ENCODE measurements at regions not wholly inside any gene's neighbourhood (a gene's known extent, or its start where the extent isn't known, plus 50 kb on each side); places are given as distances from the start of the nearest gene placed in this dataset.

DNA sequence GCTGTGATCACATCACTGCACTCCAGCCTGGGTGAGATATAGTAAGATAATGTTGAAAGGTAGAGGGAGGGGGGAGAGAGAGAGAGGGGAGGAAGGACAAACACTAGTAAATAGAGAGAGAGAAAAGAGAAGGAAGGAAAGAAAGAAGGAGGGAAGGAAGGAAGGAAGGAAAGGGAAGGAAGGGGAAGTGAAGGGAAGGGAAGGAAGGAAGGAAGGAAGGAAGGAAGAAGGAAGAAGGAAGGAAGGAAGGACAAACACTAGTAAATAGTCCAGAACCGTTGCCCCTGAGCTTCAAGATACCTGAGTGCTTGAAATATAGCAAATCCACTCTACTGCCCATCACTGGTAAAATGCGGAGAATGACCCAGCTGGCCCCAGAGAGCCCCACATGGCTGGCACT lies 156.5 kb upstream of the ZNF507 start:
- no peak for TF ChIP-seq MAX (IDR thresholded peaks at IDR 0.05)
- no peak for TF ChIP-seq ZBTB7A (IDR thresholded peaks at IDR 0.05; ENCODE audit: low read depth)
- no peak for TF ChIP-seq TEAD4 (IDR thresholded peaks at IDR 0.05)
- no peak for TF ChIP-seq USF1 (IDR thresholded peaks at IDR 0.05)
- TF ChIP-seq FOXM1 (IDR thresholded peaks at IDR 0.05; ENCODE audit: borderline replicate concordance, low read depth) = no peak
- TF ChIP-seq NFIC (IDR thresholded peaks at IDR 0.05) = no peak
- no peak for TF ChIP-seq EGR1 (IDR thresholded peaks at IDR 0.05)
- TF ChIP-seq TAF1 (IDR thresholded peaks at IDR 0.05; ENCODE audit: low read depth) = no peak
- no peak for TF ChIP-seq CEBPB (IDR thresholded peaks at IDR 0.05)
- no peak for TF ChIP-seq TCF12 (IDR thresholded peaks at IDR 0.05; ENCODE audit: low read depth)
- TF ChIP-seq RAD21 (IDR thresholded peaks at IDR 0.05; ENCODE audit: low read depth) = no peak
- no peak for TF ChIP-seq CREB1 (IDR thresholded peaks at IDR 0.05; ENCODE audit: low read depth)

DNA sequence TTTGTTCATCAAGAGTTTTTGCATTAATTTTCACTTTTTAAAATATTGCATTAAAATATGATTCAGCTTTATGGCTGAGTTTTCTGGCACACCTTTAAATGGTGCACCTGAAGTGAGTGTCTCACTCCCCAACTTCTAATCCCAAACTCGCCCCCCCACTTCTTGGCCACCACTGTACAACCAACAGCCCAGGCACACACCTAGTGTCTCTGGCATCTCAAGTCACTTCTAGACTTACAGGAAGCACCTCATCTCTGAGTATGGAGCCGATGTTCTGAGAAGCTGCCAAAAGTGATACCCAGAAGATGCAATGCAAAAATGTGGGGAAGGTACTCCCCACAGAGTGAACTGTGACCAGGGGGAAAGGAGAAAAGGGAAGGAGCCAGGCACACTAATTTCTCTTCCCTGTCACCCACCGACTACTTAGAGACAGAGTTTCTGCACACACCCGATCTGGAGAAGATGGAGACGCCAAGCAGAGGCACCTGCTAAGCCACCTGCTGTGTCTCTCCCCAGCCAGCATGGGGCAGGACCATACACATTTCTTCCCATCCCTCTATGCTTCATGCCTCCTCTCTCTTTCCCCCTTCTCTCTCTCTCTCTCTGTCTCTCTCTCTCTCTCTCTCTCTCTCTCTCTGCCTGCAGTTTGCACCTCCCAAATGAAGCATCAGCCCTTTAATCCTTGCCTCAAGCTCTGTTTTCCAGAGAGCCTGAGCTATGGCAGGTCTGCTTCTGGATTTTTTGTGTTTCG lies 155.3 kb upstream of the ZNF507 start:
- TF ChIP-seq EP300 (IDR thresholded peaks at IDR 0.05; ENCODE audit: borderline replicate concordance) (no peak), TAF1 (IDR thresholded peaks at IDR 0.05; ENCODE audit: low read depth) (no peak), FOXM1 (IDR thresholded peaks at IDR 0.05; ENCODE audit: borderline replicate concordance, low read depth) (no peak), NFIC (IDR thresholded peaks at IDR 0.05) (no peak), TEAD4 (IDR thresholded peaks at IDR 0.05) (no peak), RAD21 (IDR thresholded peaks at IDR 0.05; ENCODE audit: low read depth) (no peak), TCF12 (IDR thresholded peaks at IDR 0.05; ENCODE audit: low read depth) (no peak), USF1 (IDR thresholded peaks at IDR 0.05) (no peak), EGR1 (IDR thresholded peaks at IDR 0.05) (no peak), CEBPB (IDR thresholded peaks at IDR 0.05) (no peak), CREB1 (IDR thresholded peaks at IDR 0.05; ENCODE audit: low read depth) (no peak)
- TF ChIP-seq, protein P1, sequence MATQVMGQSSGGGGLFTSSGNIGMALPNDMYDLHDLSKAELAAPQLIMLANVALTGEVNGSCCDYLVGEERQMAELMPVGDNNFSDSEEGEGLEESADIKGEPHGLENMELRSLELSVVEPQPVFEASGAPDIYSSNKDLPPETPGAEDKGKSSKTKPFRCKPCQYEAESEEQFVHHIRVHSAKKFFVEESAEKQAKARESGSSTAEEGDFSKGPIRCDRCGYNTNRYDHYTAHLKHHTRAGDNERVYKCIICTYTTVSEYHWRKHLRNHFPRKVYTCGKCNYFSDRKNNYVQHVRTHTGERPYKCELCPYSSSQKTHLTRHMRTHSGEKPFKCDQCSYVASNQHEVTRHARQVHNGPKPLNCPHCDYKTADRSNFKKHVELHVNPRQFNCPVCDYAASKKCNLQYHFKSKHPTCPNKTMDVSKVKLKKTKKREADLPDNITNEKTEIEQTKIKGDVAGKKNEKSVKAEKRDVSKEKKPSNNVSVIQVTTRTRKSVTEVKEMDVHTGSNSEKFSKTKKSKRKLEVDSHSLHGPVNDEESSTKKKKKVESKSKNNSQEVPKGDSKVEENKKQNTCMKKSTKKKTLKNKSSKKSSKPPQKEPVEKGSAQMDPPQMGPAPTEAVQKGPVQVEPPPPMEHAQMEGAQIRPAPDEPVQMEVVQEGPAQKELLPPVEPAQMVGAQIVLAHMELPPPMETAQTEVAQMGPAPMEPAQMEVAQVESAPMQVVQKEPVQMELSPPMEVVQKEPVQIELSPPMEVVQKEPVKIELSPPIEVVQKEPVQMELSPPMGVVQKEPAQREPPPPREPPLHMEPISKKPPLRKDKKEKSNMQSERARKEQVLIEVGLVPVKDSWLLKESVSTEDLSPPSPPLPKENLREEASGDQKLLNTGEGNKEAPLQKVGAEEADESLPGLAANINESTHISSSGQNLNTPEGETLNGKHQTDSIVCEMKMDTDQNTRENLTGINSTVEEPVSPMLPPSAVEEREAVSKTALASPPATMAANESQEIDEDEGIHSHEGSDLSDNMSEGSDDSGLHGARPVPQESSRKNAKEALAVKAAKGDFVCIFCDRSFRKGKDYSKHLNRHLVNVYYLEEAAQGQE (IDR thresholded peaks at IDR 0.05; ENCODE audit: low read depth) = no peak

DNA sequence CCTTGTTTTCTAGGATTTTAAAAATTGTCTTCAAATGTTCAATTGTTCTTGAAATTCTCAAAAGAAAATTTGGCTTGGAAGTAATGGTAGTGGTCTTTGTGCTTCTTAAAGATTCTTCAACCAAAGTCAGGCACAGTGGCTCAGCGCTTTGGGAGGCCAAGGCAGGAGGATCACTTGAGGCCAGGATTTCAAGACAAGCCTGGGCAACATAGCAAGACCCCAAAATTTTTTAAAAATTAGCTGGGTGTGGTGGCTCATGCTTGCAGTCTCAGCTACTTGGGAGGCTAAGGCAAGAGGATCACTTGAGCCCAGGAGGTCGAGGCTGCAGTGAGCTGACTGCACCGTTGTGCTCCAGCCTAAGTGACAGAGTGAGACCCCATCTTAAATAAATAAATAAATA lies 153.5 kb upstream of the ZNF507 start:
- TF ChIP-seq USF1 (IDR thresholded peaks at IDR 0.05) = no peak
- TF ChIP-seq EP300 (IDR thresholded peaks at IDR 0.05; ENCODE audit: borderline replicate concordance) = no peak
- TF ChIP-seq ZBTB7A (IDR thresholded peaks at IDR 0.05; ENCODE audit: low read depth) = no peak
- TF ChIP-seq TAF1 (IDR thresholded peaks at IDR 0.05; ENCODE audit: low read depth) = no peak
- no peak for TF ChIP-seq FOXM1 (IDR thresholded peaks at IDR 0.05; ENCODE audit: borderline replicate concordance, low read depth)
- no peak for TF ChIP-seq TCF12 (IDR thresholded peaks at IDR 0.05; ENCODE audit: low read depth)
- no peak for TF ChIP-seq CREB1 (IDR thresholded peaks at IDR 0.05; ENCODE audit: low read depth)
- TF ChIP-seq NFIC (IDR thresholded peaks at IDR 0.05) = no peak
- no peak for TF ChIP-seq YY1 (IDR thresholded peaks at IDR 0.05; ENCODE audit: low read depth)
- no peak for TF ChIP-seq TEAD4 (IDR thresholded peaks at IDR 0.05)
- no peak for TF ChIP-seq MAX (IDR thresholded peaks at IDR 0.05)
- TF ChIP-seq, protein P1 (IDR thresholded peaks at IDR 0.05; ENCODE audit: low read depth) = no peak
- TF ChIP-seq CEBPB (IDR thresholded peaks at IDR 0.05) = no peak
- TF ChIP-seq EGR1 (IDR thresholded peaks at IDR 0.05) = no peak
- TF ChIP-seq RAD21 (IDR thresholded peaks at IDR 0.05; ENCODE audit: low read depth) = no peak

- TF ChIP-seq EGR1 (IDR thresholded peaks at IDR 0.05) (no peak), USF1 (IDR thresholded peaks at IDR 0.05) (no peak)
Observed at GRCh38 chr19:32195706-32196610, 149.5 kb upstream of the ZNF507 start.

All from Ishikawa (cell line).